MCF 10A (cell line): ENCODE measurements at regions not wholly inside any gene's neighbourhood (a gene's known extent, or its start where the extent isn't known, plus 50 kb on each side); places are given as distances from the start of the nearest gene placed in this dataset.
A peak's percentile ranks its signal among the peaks of the same experiment; 100 is the strongest.

ENCODE experiments used
- BruUV-seq: library from RNA; stranded (reverse); fragments of 400-500 nt; replicated peaks from 2 replicates; lab custom pipeline; 2021; lab: Mats Ljungman, UMichigan
- CTCF ChIA-PET: fragments of 300-600 bp; sonication (Branson Sonifier 250); formaldehyde crosslinking; extraction: SDS; loops from one replicate; lab custom pipeline; 2021; ENCODE audit warnings: antibody characterized with exemption, inconsistent platforms; lab: Yijun Ruan, JAX
- POLR2A ChIA-PET: fragments of 300-600, 350-650 bp; sonication (Branson Sonifier 250); formaldehyde crosslinking; extraction: SDS; loops from one replicate; lab custom pipeline; 2020; ENCODE audit warnings: antibody characterized with exemption, inconsistent platforms; lab: Yijun Ruan, JAX
- DNase-seq: peaks from one replicate; pipeline ENCODE4 v3.0.0-alpha.2; 2018; ENCODE audit not compliant: unreplicated experiment
- H3K27ac Mint-ChIP-seq: one replicate; pipeline ENCODE4 v1.8.0; 2022; ENCODE audit warnings: mild to moderate bottlenecking, low read depth, mixed read lengths; ENCODE audit not compliant: unreplicated experiment
- H3K27me3 Mint-ChIP-seq: one replicate; pipeline ENCODE4 v1.8.0; 2022; ENCODE audit warnings: mixed read lengths; ENCODE audit not compliant: insufficient read depth, unreplicated experiment
- H3K36me3 Mint-ChIP-seq: one replicate; pipeline ENCODE4 v1.8.0; 2022; ENCODE audit warnings: mild to moderate bottlenecking, moderate library complexity, mixed read lengths; ENCODE audit not compliant: insufficient read depth, unreplicated experiment
- H3K4me1 Mint-ChIP-seq: one replicate; pipeline ENCODE4 v1.8.0; 2022; ENCODE audit warnings: mixed read lengths; ENCODE audit not compliant: insufficient read depth, unreplicated experiment
- H3K4me3 Mint-ChIP-seq: one replicate; pipeline ENCODE4 v1.8.0; 2022; ENCODE audit warnings: mild to moderate bottlenecking, moderate library complexity, mixed read lengths; ENCODE audit not compliant: unreplicated experiment
- H3K9me3 Mint-ChIP-seq: one replicate; pipeline ENCODE4 v1.8.0; 2022; ENCODE audit warnings: mixed read lengths; ENCODE audit not compliant: unreplicated experiment
- CTCF ChIP-seq: fragments of 200-600 bp; IDR thresholded peaks from one replicate; pipeline ENCODE4 v1.8.0; 2022; ENCODE audit warnings: antibody characterized with exemption, mild to moderate bottlenecking; ENCODE audit not compliant: unreplicated experiment
- intact Hi-C: fragments of 100-400 bp; cut with micrococcal nuclease; formaldehyde crosslinking; loops from 2 replicates; pipeline ENCODE4 v1.14.1; 2022

DNA sequence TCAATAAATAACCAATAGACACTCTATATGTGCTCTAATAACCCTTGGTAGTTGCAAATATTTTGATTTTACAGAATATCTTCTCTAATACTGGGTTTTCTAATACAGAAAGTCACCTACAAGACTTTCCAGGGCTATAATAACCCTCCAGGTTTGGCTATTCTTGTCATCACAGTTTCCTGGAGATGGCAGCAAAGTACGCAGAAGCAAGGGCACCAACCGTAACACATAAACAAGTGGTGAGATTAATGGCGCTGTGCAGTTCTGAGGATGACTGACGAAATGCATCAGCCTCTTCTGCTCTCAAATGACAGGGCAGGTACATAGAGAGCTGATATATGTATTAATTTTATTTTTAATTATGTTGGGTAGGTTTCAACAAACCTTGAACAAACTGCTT lies 122.4 kb downstream of the C4orf33 start:
- Mint-ChIP-seq H3K9me3 (no peaks in the 10 kb centered on the region), H3K36me3 (no peaks in the 10 kb centered on the region), H3K4me3 (no peak overlapping the region), H3K27ac (no peak overlapping the region), H3K27me3 (no peaks in the 10 kb centered on the region), H3K4me1 (no peaks in the 10 kb centered on the region)
- CTCF ChIA-PET, result no interaction called here
- POLR2A ChIA-PET, result no interaction called here
- intact Hi-C loops, result no loop called here
- TF ChIP-seq CTCF, result no peak
- no TSS peak for BruUV-seq
- DNase-seq, result no peak

DNA sequence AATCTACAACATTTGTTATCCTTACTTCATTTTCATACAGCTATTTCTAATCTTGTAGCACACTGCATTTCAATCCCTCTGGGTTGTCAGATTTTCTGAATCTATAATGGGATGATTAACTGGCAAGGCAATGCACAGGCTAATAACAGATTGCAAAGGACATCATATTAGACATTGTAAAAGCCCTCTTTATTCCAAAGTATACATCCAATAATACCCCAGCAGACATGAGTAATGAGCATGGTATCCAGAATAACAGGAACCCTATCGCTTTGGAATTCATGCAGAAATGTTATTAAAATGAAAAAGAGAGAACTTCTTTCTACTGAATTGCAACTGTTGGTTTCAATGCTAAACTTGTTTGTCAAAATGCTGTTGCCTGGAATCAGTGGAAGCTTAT lies 122.9 kb downstream of the C4orf33 start:
- intact Hi-C loops, result no loop called here
- TF ChIP-seq CTCF, result no peak
- Mint-ChIP-seq H3K4me1 (no peaks in the 10 kb centered on the region), H3K27ac (no peak overlapping the region), H3K27me3 (no peaks in the 10 kb centered on the region), H3K9me3 (no peaks in the 10 kb centered on the region), H3K36me3 (no peaks in the 10 kb centered on the region), H3K4me3 (no peak overlapping the region)
- BruUV-seq, result no TSS peak
- no peak for DNase-seq
- CTCF ChIA-PET, result interaction anchor here (0.5 kb wide), 1 partner anchor 364 kb away, joined by 5 read pairs; no protein-coding TSS in a partner anchor
- POLR2A ChIA-PET, result no interaction called here

GRCh38 chr4:129220254-129220653 lies 124.3 kb downstream of the C4orf33 start:
- no TSS peak for BruUV-seq
- H3K4me3 Mint-ChIP-seq, result no peak overlapping the region
- no peaks in the 10 kb centered on the region for H3K36me3 Mint-ChIP-seq
- H3K9me3 Mint-ChIP-seq, result no peaks in the 10 kb centered on the region
- H3K4me1 Mint-ChIP-seq, result no peaks in the 10 kb centered on the region
- no peak for DNase-seq
- intact Hi-C loops, result no loop called here
- no peak for TF ChIP-seq CTCF
- no peaks in the 10 kb centered on the region for H3K27me3 Mint-ChIP-seq
- CTCF ChIA-PET, result no interaction called here
- no peak overlapping the region for H3K27ac Mint-ChIP-seq
- POLR2A ChIA-PET, result no interaction called here

- H3K4me1 Mint-ChIP-seq, result no peaks in the 10 kb centered on the region
- no peaks in the 10 kb centered on the region for H3K36me3 Mint-ChIP-seq
- ChIA-PET POLR2A (no interaction called here), CTCF (no interaction called here)
- no peaks in the 10 kb centered on the region for H3K27me3 Mint-ChIP-seq
- TF ChIP-seq CTCF, result no peak
- DNase-seq, result peak; percentile 4
- BruUV-seq, result no TSS peak
- intact Hi-C loops, result no loop called here
- H3K4me3 Mint-ChIP-seq, result no peak overlapping the region
- H3K27ac Mint-ChIP-seq, result no peak overlapping the region
- no peaks in the 10 kb centered on the region for H3K9me3 Mint-ChIP-seq
These were observed 128.0 kb downstream of the C4orf33 start for GRCh38 chr4:129223945-129224344.
